Stimulated activated naive CD8-positive, alpha-beta T cell treated with anti-CD3 and anti-CD28 coated beads, Interleukin-15, amount 100 ng/mL, for 72 hours (primary cell): ENCODE measurements at regions not wholly inside any gene's neighbourhood (a gene's known extent, or its start where the extent isn't known, plus 50 kb on each side); places are given as distances from the start of the nearest gene placed in this dataset.
A peak's percentile ranks its signal among the peaks of the same experiment; 100 is the strongest.
"Not testable (repeated sequence)": the region's sequence is repeated elsewhere in the genome, so short reads cannot be mapped to it uniquely, and the experiment has no call there.

Source experiments
- ATAC-seq: fragments of 150-1000 bp; cut with Tn5 transposase; 2 replicates; pipeline ENCODE4 v1.10.0; 2021; ENCODE audit warnings: mild to moderate bottlenecking, moderate library complexity
- DNase-seq, 2 donors: peaks; one replicate each; pipeline ENCODE4 v3.0.0; 2021 to 2022
- H3K27ac Mint-ChIP-seq, 2 donors: one replicate each; pipeline ENCODE4 v1.8.0; 2022; ENCODE audit warnings: mild to moderate bottlenecking in 2 of 2, mixed read lengths in 2 of 2, moderate library complexity in 2 of 2
- H3K27me3 Mint-ChIP-seq: one replicate; pipeline ENCODE4 v1.8.0; 2022; ENCODE audit warnings: mixed read lengths
- H3K4me1 Mint-ChIP-seq: one replicate; pipeline ENCODE4 v1.8.0; 2022; ENCODE audit warnings: mild to moderate bottlenecking, mixed read lengths
- H3K4me3 Mint-ChIP-seq, 2 donors: one replicate each; pipeline ENCODE4 v1.8.0; 2022; ENCODE audit warnings: mild to moderate bottlenecking in 2 of 2, mixed read lengths in 2 of 2, moderate library complexity in 1 of 2
- H3K9me3 Mint-ChIP-seq, 2 donors: one replicate each; pipeline ENCODE4 v1.8.0; 2022; ENCODE audit warnings: mixed read lengths in 2 of 2

DNA sequence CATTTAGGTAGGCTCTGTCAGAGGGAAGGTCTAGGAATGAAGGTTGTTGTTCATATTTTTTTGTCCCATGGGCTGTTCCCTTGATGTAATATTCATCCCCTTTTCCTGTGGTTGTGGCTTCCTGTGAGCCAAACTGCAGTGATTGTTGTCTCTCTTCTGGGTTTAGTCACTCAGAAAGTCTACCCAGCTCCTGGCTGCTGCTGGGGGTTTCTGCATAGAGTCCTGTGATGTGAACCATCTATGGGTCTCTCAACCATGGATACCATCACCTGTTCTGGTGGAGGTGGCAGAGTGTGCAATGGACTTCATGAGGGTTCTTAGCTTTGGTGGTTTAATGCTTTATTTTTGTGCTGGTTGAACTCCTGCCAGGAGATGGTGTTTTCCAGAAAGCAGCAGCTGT is 122.8 kb downstream of the ZC4H2 start:
- Mint-ChIP-seq H3K27me3 (no peaks in the 10 kb centered on the region), H3K4me1 (peaks cover 10% of the 10 kb centered on the region), H3K27ac (peak overlapping the region in 1 of 2 donors; percentile 12), H3K9me3 (peaks cover 16 to 34% of the 10 kb centered on the region in 2 donors), H3K4me3 (no peak overlapping the region)
- DNase-seq (no peak), ATAC-seq (peak; percentile 55)

DNA sequence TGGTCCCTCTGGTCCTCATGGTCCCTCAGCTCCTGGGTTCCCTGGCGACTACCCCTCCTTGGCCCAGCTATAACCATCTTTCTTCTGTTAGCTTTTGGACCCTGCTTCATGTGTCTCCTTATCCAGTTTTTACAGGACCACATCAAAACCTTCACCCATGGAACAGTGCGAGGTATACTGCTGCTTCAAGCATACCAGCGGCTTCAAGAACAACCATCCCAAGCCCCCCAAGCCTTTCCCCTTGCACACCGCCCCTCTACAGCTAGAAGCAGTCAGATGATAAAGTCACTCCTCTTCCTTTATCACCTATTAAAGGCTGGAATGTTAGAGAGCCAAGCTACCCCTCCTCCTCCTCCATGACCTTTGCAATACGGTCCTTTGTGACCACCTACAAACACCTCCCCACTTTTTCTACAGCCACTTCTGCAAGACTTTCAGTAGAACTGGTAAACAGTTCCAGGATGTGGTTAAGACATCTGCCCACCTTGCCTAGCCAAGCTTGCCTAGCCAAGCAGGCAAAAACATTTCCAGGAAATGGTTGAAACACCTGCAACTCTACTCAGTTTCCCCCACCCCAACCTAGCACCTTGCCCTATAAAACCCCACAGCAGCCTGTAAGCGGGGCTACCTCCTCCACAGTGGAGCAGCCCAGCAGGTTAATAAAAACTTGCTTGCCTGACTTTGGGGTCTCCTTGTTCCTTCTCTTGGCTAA is 125.7 kb downstream of the ZC4H2 start:
- DNase-seq = peak; percentile 25 to 37
- Mint-ChIP-seq H3K4me3 (peak overlapping the region; percentile 49 to 69), H3K9me3 (peaks cover 12 to 19% of the 10 kb centered on the region in 2 donors), H3K27me3 (no peaks in the 10 kb centered on the region), H3K27ac (peak overlapping the region; percentile 85 to 89), H3K4me1 (peaks cover 10% of the 10 kb centered on the region)
- ATAC-seq = peak; percentile 81

DNA sequence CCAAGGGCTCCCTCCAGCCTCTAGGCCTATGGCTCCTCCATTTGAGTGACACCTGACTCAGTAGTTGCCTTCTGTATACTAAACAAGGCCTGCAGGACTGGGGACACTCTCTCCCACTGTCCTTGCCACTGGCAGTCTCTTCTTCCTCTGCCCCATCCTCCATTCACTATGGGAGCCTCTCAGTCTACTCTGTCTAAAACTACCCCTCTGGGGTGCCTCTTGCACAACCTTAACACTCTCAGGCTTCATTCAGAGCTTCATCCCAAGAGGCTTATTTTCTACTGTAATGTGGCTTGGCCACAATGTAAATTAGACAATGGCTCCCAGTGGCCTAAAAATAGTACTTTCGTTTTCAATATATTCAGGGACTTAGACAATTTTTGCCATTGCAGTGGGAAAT is 133.0 kb downstream of the ZC4H2 start:
- H3K9me3 Mint-ChIP-seq = peaks cover 8 to 44% of the 10 kb centered on the region in 2 donors
- no peaks in the 10 kb centered on the region for H3K27me3 Mint-ChIP-seq
- peaks cover 23% of the 10 kb centered on the region for H3K4me1 Mint-ChIP-seq
- ATAC-seq (no peak), DNase-seq (no peak)
- H3K27ac Mint-ChIP-seq = peak overlapping the region; percentile 97 to 99
- H3K4me3 Mint-ChIP-seq = peak overlapping the region; percentile 21 to 43

DNA sequence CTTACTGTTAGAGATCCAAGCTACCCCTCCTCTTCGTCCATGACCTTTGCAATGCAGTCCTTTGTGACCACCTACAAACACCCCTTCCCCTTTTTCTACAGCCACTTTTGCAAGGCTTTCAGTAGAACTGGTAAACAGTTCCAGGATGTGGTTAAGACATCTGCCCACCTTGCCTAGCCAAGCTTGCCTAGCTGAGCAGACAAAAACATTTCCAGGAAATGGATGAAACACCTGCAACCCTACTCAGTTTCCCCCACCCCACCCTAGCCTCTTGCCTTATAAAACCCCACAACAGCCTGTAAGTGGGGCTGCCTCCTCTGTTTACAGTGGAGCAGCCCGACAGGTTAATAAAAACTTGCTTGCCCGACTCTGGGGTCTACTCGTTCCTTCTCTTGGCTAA is 133.8 kb downstream of the ZC4H2 start:
- Mint-ChIP-seq H3K27me3 (no peaks in the 10 kb centered on the region), H3K4me3 (peak overlapping the region; percentile 21 to 43), H3K27ac (peak overlapping the region; percentile 97 to 99), H3K9me3 (peaks cover 8 to 44% of the 10 kb centered on the region in 2 donors), H3K4me1 (peaks cover 23% of the 10 kb centered on the region)
- peak; percentile 76 for ATAC-seq
- DNase-seq = peak; percentile 13 to 23

DNA sequence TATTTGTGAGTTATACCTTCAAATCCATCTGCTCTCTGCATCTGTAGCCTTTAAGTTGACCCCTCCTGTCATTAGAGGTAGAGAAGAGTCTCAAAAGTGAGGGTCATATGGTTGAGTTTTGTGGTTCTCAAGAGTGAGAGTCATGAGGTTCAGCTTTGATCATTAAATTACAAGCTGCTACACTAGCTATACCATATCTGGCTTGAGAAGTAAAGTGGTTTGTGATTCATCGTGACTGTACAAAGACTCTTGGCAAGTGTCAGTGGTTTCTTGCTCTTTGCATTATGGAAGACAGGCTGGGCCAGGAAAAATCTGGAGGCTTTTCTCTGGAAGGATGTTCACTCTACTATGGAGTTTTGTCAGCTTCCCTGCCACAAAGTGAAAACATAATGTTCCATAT is 170.6 kb downstream of the ZC4H2 start:
- ATAC-seq (no peak), DNase-seq (no peak)
- Mint-ChIP-seq H3K27ac (no peak overlapping the region), H3K4me3 (no peak overlapping the region), H3K27me3 (no peaks in the 10 kb centered on the region), H3K9me3 (peaks cover 16 to 17% of the 10 kb centered on the region in 2 donors), H3K4me1 (no peaks in the 10 kb centered on the region)

DNA sequence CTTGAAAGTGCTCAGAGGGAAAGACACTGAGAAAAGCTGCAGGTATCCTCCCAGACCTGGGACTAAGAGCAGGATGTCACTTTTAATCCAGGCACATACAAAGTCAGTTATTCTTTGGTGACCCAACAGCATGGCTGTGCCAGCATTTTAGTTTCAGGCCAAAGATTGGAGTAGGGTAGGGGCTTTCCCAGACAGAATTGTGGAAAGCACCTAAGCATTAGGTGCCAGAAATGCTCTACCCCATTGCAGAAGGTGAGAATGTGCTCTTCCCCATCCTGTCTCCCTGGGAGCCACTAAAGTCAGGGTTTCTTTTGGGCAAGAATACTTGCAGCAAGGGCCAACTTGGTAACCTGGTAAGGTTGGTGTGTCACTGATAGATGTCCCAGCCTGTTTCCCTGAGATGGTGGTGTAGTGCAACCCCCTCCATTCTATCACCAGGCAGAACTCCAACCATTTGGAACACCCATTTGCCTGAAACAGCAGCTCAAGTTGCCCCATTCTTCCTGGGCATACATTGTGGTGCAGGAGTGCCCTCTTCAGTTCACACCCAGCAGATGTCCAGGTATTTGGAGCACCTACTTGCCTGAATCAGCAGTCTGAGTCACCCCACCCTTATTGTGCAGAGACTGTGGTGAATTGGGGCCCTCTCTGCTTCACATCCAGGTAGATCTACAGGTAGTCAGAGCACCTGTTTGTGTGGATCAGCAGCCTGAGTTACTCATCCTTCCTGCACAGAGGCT is 183.5 kb downstream of the ZC4H2 start:
- H3K9me3 Mint-ChIP-seq = peaks cover 7 to 17% of the 10 kb centered on the region in 2 donors
- ATAC-seq (no peak), DNase-seq (no peak)
- H3K27ac Mint-ChIP-seq = no peak overlapping the region
- no peaks in the 10 kb centered on the region for H3K4me1 Mint-ChIP-seq
- H3K27me3 Mint-ChIP-seq = no peaks in the 10 kb centered on the region
- H3K4me3 Mint-ChIP-seq = no peak overlapping the region

DNA sequence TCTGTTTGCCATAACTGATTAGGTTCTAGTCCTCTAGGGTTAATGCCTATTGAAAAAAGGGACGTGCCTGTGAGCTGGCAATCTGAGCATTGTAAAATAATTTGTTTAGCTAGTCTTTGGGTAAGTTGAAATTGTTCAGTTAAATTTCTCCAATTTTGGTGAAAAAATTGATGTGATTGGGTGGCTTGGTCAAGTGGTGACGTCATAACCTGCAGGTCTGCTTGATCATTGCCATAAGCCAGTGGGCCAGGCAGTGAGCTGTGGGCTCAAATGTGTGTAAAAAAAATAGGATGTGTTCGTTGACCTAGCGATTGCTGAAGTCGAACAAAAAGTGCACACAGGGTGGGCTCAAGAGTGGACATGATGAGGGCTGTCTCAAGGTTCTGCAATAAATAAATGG is 193.3 kb downstream of the ZC4H2 start:
- H3K27ac Mint-ChIP-seq = no peak overlapping the region
- ATAC-seq = no peak
- no peaks in the 10 kb centered on the region for H3K4me1 Mint-ChIP-seq
- no peak for DNase-seq
- H3K27me3 Mint-ChIP-seq = no peaks in the 10 kb centered on the region
- no peak overlapping the region for H3K4me3 Mint-ChIP-seq
- peaks cover 8 to 21% of the 10 kb centered on the region in 2 donors for H3K9me3 Mint-ChIP-seq

DNA sequence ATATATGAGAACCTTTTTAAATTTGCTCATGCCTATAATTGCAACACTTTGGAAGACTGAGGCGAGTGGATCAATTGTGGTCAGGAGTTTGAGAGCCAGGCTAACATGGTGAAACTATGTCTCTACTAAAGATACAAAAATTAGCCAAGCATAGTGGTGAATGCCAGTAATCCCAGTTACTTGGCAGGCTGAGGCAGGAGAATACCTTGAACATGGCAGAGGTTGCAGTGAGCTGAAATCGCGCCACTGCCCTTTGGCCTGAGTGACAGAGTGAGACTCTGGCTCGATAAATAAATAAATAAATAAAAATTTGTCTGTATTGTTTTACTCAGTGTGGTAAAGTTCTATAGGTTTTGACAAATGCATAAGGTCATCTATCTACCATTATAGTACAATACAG is 218.2 kb downstream of the ZC4H2 start:
- Mint-ChIP-seq H3K4me1 (no peaks in the 10 kb centered on the region), H3K27me3 (no peaks in the 10 kb centered on the region), H3K27ac (no peak overlapping the region), H3K9me3 (peaks cover 0 to 23% of the 10 kb centered on the region in 2 donors), H3K4me3 (no peak overlapping the region)
- ATAC-seq (no peak), DNase-seq (no peak)

DNA sequence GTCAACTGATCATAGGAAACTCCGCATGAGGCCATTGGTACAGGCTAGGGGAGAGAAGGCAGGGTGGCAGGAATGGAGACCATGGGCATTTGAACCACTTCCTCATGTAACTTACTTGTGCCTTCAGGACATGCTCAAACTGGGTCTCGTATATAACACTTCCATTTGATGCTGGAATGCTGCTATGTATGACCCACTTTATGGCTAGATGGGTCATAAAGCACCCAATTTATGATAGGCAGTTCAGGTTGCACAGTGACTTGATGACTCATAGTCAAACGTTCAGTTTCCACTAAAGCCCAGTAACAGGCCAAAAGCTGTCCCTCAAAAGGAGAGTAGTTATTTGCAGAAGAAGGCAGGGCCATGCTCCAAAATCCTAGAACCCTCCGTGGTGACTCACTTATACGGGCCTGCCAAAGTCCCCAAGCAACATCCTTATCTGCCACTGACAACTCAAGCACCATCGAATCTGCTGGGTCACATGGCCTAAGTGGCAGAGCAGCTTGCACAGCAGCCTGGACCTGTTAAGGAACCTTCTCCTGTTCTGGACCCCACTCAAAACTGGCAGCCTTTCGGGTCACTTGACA is 236.4 kb downstream of the ZC4H2 start:
- Mint-ChIP-seq H3K4me1 (no peaks in the 10 kb centered on the region), H3K9me3 (peaks cover 0 to 8% of the 10 kb centered on the region in 2 donors), H3K27ac (no peak overlapping the region), H3K4me3 (no peak overlapping the region), H3K27me3 (no peaks in the 10 kb centered on the region)
- no peak for DNase-seq
- no peak for ATAC-seq

DNA sequence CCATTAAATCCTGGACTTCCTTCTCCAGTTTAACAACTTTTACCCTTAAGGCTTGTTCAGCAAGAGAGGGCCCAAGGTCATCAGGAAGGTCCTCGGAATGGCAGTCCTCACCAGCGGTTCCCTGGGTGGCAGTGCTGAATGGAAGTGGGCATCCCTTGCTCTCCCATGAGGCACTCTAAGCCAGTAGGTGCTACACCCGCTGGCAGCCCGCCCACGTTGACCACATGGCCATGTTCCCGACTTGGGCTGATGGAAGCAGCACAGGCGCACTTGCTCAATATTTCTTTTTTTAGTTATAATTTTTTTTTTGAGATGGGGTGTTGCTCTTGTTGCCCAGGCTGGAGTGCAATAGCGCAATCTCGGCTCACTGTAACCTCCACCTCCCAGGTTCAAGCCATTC is 277.9 kb downstream of the ZC4H2 start:
- no peak for ATAC-seq
- Mint-ChIP-seq H3K4me1 (no peaks in the 10 kb centered on the region), H3K27ac (no peak overlapping the region), H3K27me3 (no peaks in the 10 kb centered on the region), H3K9me3 (peaks cover 12 to 20% of the 10 kb centered on the region in 2 donors), H3K4me3 (no peak overlapping the region)
- no peak for DNase-seq

DNA sequence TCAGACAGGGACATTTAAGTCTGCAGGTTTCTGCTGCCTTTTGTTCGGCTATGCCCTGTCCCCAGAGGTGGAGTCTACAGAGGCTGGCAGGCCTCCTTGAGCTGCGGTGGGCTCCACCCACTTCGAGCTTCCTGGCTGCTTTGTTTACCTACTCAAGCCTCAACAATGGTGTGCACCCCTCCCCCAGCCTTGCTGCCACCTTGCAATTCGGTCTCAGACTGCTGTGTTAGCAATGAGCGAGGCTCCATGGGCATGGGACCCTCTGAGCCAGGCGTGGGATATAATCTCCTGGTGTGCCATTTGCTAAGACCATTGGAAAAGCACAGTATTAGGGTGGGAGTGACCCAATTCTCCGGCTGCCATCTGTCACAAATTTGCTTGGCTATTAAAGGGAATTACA is 280.9 kb downstream of the ZC4H2 start:
- not testable (repeated sequence) for DNase-seq, H3K4me3 Mint-ChIP-seq, ATAC-seq, H3K27me3 Mint-ChIP-seq, H3K27ac Mint-ChIP-seq, H3K4me1 Mint-ChIP-seq
- H3K9me3 Mint-ChIP-seq = peaks cover 0 to 13% of the 10 kb centered on the region in 2 donors

DNA sequence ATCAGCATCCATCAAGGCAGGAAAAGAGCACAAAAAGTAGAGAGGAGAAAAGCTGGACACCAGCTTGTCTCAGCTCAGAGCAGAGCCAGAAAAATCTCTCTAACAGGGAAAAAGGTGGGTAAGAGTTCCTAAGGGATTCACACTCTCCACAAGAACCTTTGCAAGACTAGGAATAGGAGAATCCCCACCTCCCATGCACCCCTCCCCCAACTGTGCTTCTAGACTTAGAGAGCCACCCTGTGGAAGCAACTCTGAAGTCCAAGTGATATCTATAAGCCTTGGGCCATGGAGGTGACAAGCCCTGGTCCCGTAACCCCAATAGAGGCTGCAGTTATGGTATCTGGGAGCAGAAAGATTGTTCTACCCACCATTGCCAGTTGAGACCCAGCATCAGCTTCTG is 267.6 kb upstream of the MTMR8 start:
- Mint-ChIP-seq H3K9me3 (peaks cover 7 to 27% of the 10 kb centered on the region in 2 donors), H3K4me3 (no peak overlapping the region), H3K27me3 (no peaks in the 10 kb centered on the region), H3K4me1 (no peaks in the 10 kb centered on the region), H3K27ac (no peak overlapping the region)
- DNase-seq (no peak), ATAC-seq (no peak)

DNA sequence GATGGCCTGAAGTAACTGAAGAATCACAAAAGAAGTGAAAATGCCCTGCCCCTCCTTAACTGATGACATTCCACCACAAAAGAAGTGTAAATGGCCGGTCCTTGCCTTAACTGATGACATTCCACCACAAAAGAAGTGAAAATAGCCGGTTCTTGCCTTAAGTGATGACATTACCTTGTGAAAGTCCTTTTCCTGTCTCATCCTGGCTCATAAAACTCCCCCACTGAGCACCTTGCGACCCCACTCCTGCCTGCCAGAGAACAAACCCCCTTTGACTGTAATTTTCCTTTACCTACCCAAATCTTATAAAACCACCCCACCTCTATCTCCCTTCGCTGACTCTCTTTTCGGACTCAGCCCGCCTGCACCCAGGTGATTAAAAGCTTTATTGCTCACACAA is 262.0 kb upstream of the MTMR8 start:
- ATAC-seq, H3K27ac Mint-ChIP-seq: not testable (repeated sequence)
- H3K9me3 Mint-ChIP-seq = peaks cover 22 to 32% of the 10 kb centered on the region in 2 donors

DNA sequence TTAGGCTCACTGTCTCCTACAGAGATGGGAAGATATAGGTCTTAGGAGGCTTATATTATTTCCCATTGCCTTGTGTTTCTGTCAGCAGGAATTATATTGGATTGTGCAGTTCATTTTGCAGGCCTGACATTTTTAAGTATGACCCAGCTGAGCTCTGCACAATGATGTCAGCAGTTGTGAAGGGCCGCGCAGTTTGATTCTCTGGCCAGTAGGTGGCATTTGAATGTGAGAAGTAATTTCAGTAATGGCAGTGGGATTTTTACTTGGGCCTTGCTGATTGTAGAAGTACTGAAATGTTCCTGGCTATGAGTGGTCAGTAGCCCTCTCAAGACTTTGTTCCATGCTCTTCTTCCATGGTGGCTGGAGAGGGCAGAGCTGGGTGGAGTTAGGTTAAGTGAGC is 247.2 kb upstream of the MTMR8 start:
- Mint-ChIP-seq H3K4me3 (no peak overlapping the region), H3K27ac (no peak overlapping the region), H3K27me3 (no peaks in the 10 kb centered on the region), H3K4me1 (no peaks in the 10 kb centered on the region), H3K9me3 (peaks cover 0 to 5% of the 10 kb centered on the region in 2 donors)
- ATAC-seq (no peak), DNase-seq (peak in 1 of 2 donors; percentile 8)

More for the DNA sequence above, 262.0 kb upstream of the MTMR8 start:
- H3K4me3 Mint-ChIP-seq, H3K4me1 Mint-ChIP-seq, H3K27me3 Mint-ChIP-seq, DNase-seq: not testable (repeated sequence)
